D721Med (cell line): ENCODE measurements at regions not wholly inside any gene's neighbourhood (a gene's known extent, or its start where the extent isn't known, plus 50 kb on each side); places are given as distances from the start of the nearest gene placed in this dataset.

Source experiments
- DNase-seq: peaks from one replicate; pipeline ENCODE4 v3.0.0; 2011; ENCODE audit warnings: low spot score; ENCODE audit not compliant: insufficient read length
- FAIRE-seq: peaks from 2 replicates; lab custom pipeline; 2011; peaks lifted over from hg19 to GRCh38; lab: Jason Lieb, UNC
- TF ChIP-seq, protein P1 (sequence below): IDR thresholded peaks from 2 replicates; pipeline ENCODE4 v1.5.1; 2012; ENCODE audit warnings: mild to moderate bottlenecking, control low read depth; ENCODE audit not compliant: insufficient read depth; ENCODE audit errors: missing control alignments

DNA sequence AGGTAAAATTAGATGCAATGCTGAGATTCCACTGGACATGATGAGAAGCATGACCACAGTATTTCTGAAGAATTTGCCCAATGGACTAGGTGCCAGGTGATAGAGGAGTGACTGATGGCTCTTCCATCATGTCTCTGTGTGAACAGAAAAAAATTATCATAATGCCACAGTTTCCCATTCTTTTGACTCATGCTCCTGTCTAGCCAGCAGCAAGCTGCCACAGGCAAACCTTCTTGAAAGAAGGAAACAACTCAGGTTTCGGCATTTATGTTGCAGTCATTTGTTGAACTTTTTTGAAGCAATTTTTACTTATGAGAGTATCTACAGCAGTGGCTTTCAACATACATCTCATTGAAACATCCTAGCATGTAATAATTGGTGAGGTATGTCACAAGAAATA is 284.8 kb upstream of the CD180 start:
- TF ChIP-seq, protein P1, sequence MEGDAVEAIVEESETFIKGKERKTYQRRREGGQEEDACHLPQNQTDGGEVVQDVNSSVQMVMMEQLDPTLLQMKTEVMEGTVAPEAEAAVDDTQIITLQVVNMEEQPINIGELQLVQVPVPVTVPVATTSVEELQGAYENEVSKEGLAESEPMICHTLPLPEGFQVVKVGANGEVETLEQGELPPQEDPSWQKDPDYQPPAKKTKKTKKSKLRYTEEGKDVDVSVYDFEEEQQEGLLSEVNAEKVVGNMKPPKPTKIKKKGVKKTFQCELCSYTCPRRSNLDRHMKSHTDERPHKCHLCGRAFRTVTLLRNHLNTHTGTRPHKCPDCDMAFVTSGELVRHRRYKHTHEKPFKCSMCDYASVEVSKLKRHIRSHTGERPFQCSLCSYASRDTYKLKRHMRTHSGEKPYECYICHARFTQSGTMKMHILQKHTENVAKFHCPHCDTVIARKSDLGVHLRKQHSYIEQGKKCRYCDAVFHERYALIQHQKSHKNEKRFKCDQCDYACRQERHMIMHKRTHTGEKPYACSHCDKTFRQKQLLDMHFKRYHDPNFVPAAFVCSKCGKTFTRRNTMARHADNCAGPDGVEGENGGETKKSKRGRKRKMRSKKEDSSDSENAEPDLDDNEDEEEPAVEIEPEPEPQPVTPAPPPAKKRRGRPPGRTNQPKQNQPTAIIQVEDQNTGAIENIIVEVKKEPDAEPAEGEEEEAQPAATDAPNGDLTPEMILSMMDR = no peak
- FAIRE-seq = no peak
- DNase-seq = no peak

DNA sequence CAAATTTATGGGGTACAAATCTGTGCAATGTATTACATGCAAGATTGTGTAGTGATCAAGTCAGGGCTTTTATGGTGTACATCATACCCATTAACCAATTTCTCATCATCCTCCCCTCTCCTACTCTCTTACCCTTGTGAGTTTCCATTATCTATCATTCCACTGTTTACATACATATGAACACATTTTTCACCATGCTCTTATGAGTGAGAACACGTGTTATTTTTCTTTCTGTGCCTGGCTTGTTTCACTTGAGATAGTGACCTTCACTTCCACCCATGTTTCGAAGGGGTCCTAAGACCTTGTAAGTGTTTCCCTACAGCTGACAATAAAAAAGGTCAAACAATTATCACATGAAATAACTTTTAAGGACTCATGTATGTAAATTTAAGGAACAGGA is 281.7 kb upstream of the CD180 start:
- DNase-seq (no peak), FAIRE-seq (no peak)
- TF ChIP-seq, protein P1 = no peak

DNA sequence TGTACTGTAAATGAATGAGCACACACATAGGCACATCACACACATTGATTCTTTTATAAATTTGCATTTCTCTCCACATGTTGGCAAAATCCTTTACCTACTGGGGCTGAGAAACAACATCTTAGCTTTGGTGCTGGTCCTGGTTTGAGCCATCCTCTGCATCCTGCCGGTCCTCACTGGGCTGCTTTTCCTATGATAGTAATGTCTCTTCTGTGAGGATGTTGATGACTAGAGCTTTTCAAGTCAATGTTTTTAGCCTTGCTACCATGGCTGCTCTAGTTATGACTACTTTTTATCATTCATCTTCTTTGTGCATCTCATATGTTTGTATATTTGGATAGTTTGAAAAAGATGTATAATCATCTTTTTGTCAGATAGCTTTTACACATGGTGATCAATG is 280.4 kb upstream of the CD180 start:
- TF ChIP-seq, protein P1 = no peak
- FAIRE-seq (no peak), DNase-seq (no peak)

DNA sequence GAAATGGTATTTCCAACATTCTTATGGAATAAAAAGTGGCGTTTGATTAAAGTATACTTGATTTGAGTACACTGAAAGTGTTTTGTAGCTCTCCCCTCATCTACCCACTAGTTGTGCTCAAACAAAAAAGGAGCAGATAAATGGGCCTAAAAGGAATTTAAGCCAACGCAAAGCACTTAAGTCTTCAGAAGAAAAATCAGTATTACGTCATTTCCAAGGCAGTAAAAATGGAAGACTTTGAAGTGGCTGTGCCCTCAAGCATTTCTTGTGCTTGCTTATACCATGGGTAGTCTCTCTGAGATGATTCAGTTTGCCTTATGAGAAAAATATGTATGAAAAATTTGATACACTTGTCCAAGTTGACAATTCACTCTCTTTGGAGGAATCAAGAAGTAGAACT is 279.9 kb upstream of the CD180 start:
- FAIRE-seq (no peak), DNase-seq (no peak)
- TF ChIP-seq, protein P1 = no peak

DNA sequence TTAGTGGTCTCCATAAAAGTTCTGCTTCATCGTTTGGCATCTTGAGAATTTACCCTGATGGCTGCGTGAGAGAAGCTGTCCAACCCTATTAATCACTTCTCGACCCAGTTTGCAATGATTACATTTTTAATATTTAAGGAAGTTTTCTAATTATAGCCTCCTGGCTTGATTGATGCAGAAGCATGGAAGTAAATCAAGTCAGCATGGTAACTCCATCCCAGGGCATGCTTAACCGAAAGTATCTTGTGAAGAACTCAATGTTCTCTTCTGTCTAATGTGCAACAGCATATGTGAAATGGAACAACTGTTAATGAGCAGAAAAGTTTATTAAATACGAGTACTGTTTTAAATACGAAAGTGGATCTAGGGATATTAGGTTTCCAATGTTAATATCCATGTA is 278.9 kb upstream of the CD180 start:
- DNase-seq = no peak
- FAIRE-seq = no peak
- TF ChIP-seq, protein P1 = no peak

DNA sequence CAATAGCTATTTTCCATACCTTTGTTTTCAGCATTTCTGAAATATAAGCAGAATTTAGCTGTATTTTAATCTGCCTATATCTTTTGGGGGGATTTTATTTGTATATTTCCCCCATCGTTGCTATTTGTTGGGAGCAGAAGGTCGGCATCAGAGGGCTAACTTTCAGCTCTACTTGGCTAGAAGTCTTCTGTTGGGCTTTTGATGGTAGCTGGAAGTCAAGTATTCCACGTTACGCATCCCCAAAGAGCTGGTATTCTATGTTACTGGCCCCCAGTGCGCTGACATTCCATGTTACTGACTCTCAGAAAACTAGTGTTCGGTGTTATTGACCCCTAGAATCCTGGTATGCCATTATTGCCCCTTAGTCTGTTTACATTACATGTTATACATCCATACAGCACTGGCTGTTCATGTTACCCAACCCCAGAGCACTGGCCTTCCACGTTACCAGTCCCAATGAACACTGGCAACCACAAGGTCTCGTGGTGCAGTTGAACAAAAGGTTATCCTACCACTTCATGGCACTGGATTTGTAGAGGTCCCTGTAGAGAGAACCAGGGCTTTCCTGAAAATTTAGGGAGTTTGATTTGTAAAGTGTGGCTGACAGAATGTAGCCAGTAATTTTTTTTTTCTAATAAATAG is 278.1 kb upstream of the CD180 start:
- TF ChIP-seq, protein P1 = no peak
- no peak for FAIRE-seq
- no peak for DNase-seq

DNA sequence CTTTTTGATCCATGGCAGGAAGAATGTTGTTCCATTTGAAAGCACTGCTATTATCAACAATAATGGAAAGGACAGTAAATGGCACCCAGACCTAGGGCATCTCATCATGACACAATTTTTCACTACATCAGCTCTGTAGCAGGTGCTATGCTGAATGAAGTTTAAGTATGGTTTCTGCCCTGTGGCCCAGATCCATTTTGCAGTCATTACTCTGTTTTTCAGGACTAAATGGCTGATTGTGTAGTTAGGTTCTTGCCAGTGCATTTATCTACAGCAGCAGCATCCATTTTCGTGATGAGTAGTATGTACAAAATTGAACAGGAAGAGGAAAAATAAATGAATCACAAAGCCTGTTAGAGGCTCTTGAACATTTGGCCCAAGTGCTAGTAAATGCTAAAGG is 270.5 kb upstream of the CD180 start:
- DNase-seq = no peak
- TF ChIP-seq, protein P1 = no peak
- no peak for FAIRE-seq
